Urinary bladder (tissue), 3 donors: ENCODE measurements at regions not wholly inside any gene's neighbourhood (a gene's known extent, or its start where the extent isn't known, plus 50 kb on each side); places are given as distances from the start of the nearest gene placed in this dataset.

Source experiments
- DNase-seq: peaks from one replicate; pipeline ENCODE4 v3.0.0-alpha.2; 2015; ENCODE audit errors: extremely low spot score
- H3K27ac ChIP-seq: one replicate; pipeline ENCODE4 v1.5.1; 2013; ENCODE audit warnings: low read depth, mild to moderate bottlenecking, moderate library complexity
- H3K36me3 ChIP-seq: one replicate; pipeline ENCODE4 v1.6.1; 2013; ENCODE audit warnings: mild to moderate bottlenecking, moderate library complexity; ENCODE audit not compliant: insufficient read depth
- H3K4me1 ChIP-seq: one replicate; pipeline ENCODE4 v1.6.1; 2013; ENCODE audit warnings: mild to moderate bottlenecking, moderate library complexity; ENCODE audit not compliant: insufficient read depth
- H3K4me3 ChIP-seq: one replicate; pipeline ENCODE4 v1.5.1; 2013; ENCODE audit warnings: low read depth, low read length
- WGBS: extraction: QIAGEN DNeasy Blood & Tissue Kit; methylation state at CpG from one replicate; pipeline ENCODE4 v1.1.7; 2013; 5-methylcytosine and 5-hydroxymethylcytosine counted together
- donor health status: healthy with polysubstance abuse.
- donor health status: healthy.

GRCh38 chr17:13074026-13074425, 56.2 kb upstream of the ELAC2 start:
- no peak overlapping the region for H3K4me3 ChIP-seq
- H3K4me1 ChIP-seq: no peaks in the 10 kb centered on the region
- H3K27ac ChIP-seq: no peak overlapping the region
- H3K36me3 ChIP-seq: no peaks in the 10 kb centered on the region
- DNase-seq: no peak
- WGBS: 49% methylated on average over 2 of the region's 2 CpGs

GRCh38 chr17:13073018-13073417, 55.2 kb upstream of the ELAC2 start:
- Histone ChIP-seq H3K4me1 (no peaks in the 10 kb centered on the region), H3K36me3 (no peaks in the 10 kb centered on the region), H3K4me3 (no peak overlapping the region), H3K27ac (no peak overlapping the region)
- 56% methylated on average over 4 of the region's 4 CpGs for WGBS
- DNase-seq: no peak

GRCh38 chr17:13070732-13071131, 52.9 kb upstream of the ELAC2 start:
- no peak overlapping the region for H3K4me3 ChIP-seq
- no peak overlapping the region for H3K27ac ChIP-seq
- no peak for DNase-seq
- 90% methylated on average over 2 of the region's 2 CpGs for WGBS
- H3K36me3 ChIP-seq: no peaks in the 10 kb centered on the region
- no peaks in the 10 kb centered on the region for H3K4me1 ChIP-seq

GRCh38 chr17:13067629-13068303, 49.9 kb upstream of the ELAC2 start:
- H3K27ac ChIP-seq: no peak overlapping the region
- H3K4me3 ChIP-seq: no peak overlapping the region
- WGBS: 59% methylated on average over 8 of the region's 8 CpGs
- no peaks in the 10 kb centered on the region for H3K36me3 ChIP-seq
- no peak for DNase-seq
- H3K4me1 ChIP-seq: no peaks in the 10 kb centered on the region
